KBM-7 (cell line): ENCODE measurements at regions not wholly inside any gene's neighbourhood (a gene's known extent, or its start where the extent isn't known, plus 50 kb on each side); places are given as distances from the start of the nearest gene placed in this dataset.
"Not testable (repeated sequence)": the region's sequence is repeated elsewhere in the genome, so short reads cannot be mapped to it uniquely, and the experiment has no call there.

Source experiments
- DNase-seq: peaks from one replicate; pipeline ENCODE4 v3.0.0-alpha.2; 2015
- in situ Hi-C: fragments of 300-500 bp; cut with MboI; formaldehyde crosslinking; loops from 2 replicates; pipeline ENCODE4 v1.14.3; 2020; ENCODE audit warnings: low sequenced_read_pairs, low pct_unique_long_range_greater_than_20kb, mixed read lengths

GRCh38 chr7:34445653-34446052, 212.4 kb upstream of the NPSR1 start:
- DNase-seq, result no peak

GRCh38 chr7:34448531-34448930, 209.5 kb upstream of the NPSR1 start:
- DNase-seq, in situ Hi-C loops: not testable (repeated sequence)

More at GRCh38 chr7:34445653-34446052, 212.4 kb upstream of the NPSR1 start:
- in situ Hi-C loops, result no loop called here

- in situ Hi-C loops, result no loop called here
- DNase-seq, result no peak
Observed at GRCh38 chr7:34449765-34450164, 208.3 kb upstream of the NPSR1 start.

- in situ Hi-C loops, result no loop called here
- DNase-seq, result no peak
Observed at GRCh38 chr7:34451183-34451582, 206.8 kb upstream of the NPSR1 start.

GRCh38 chr7:34451923-34452322, 206.1 kb upstream of the NPSR1 start:
- in situ Hi-C loops, result no loop called here
- no peak for DNase-seq

GRCh38 chr7:34452363-34452762, 205.7 kb upstream of the NPSR1 start:
- in situ Hi-C loops, result no loop called here
- DNase-seq, result no peak

GRCh38 chr7:34453150-34453549, 204.9 kb upstream of the NPSR1 start:
- no peak for DNase-seq
- in situ Hi-C loops, result no loop called here

- in situ Hi-C loops, result no loop called here
- no peak for DNase-seq
Observed at GRCh38 chr7:34454381-34454780, 203.6 kb upstream of the NPSR1 start.

GRCh38 chr7:34457329-34457728, 200.7 kb upstream of the NPSR1 start:
- in situ Hi-C loops, result no loop called here
- no peak for DNase-seq

GRCh38 chr7:34463830-34464229, 194.2 kb upstream of the NPSR1 start:
- DNase-seq, result no peak
- in situ Hi-C loops, result no loop called here

- DNase-seq, result no peak
- in situ Hi-C loops, result no loop called here
Observed at GRCh38 chr7:34471844-34472243, 186.2 kb upstream of the NPSR1 start.

- DNase-seq, result no peak
- in situ Hi-C loops, result no loop called here
Observed at GRCh38 chr7:34486371-34486770, 171.6 kb upstream of the NPSR1 start.

GRCh38 chr7:34487391-34488115, 170.5 kb upstream of the NPSR1 start:
- DNase-seq, result no peak
- in situ Hi-C loops, result no loop called here

GRCh38 chr7:34488766-34489165, 169.3 kb upstream of the NPSR1 start:
- in situ Hi-C loops, result no loop called here
- DNase-seq, result no peak

GRCh38 chr7:34491899-34492298, 166.1 kb upstream of the NPSR1 start:
- in situ Hi-C loops, result no loop called here
- no peak for DNase-seq

GRCh38 chr7:34493752-34494151, 164.3 kb upstream of the NPSR1 start:
- in situ Hi-C loops, result no loop called here
- DNase-seq, result no peak

- no peak for DNase-seq
- in situ Hi-C loops, result no loop called here
Observed at GRCh38 chr7:34497153-34497777, 160.8 kb upstream of the NPSR1 start.

GRCh38 chr7:34501156-34501555, 156.9 kb upstream of the NPSR1 start:
- no peak for DNase-seq
- in situ Hi-C loops, result no loop called here

- no peak for DNase-seq
- in situ Hi-C loops, result no loop called here
Observed at GRCh38 chr7:34507191-34507590, 150.8 kb upstream of the NPSR1 start.

GRCh38 chr7:34523226-34523918, 134.6 kb upstream of the NPSR1 start:
- in situ Hi-C loops, result no loop called here
- no peak for DNase-seq
